ENCODE measurements at regions not wholly inside any gene's neighbourhood (a gene's known extent, or its start where the extent isn't known, plus 50 kb on each side); places are given as distances from the start of the nearest gene placed in this dataset.

- Histone ChIP-seq H3K4me1 (ENCODE audit: insufficient read depth, low read length, severe bottlenecking) (no peaks in the 10 kb centered on the region), H3K79me2 (ENCODE audit: insufficient read depth, low read length) (no peaks in the 10 kb centered on the region), H2AFZ (ENCODE audit: low read length) (no peak overlapping the region), H3K9me2 (ENCODE audit: low read depth, low read length) (no peaks in the 10 kb centered on the region), H3F3A (ENCODE audit: insufficient read depth, low read length) (no peaks in the 10 kb centered on the region), H3K4me3 (ENCODE audit: low read depth, low read length, poor library complexity, severe bottlenecking) (no peak overlapping the region), H3K27ac (ENCODE audit: low read depth, low read length, poor library complexity, severe bottlenecking) (no peak overlapping the region), H3K36me3 (ENCODE audit: insufficient read depth, low read length) (no peaks in the 10 kb centered on the region), H3K9ac (ENCODE audit: low read length) (no peak overlapping the region), H3K4me2 (ENCODE audit: low read length) (no peak overlapping the region), H3K27me3 (ENCODE audit: insufficient read depth, low read length) (no peaks in the 10 kb centered on the region), H4K20me1 (ENCODE audit: insufficient read depth, low read length) (no peaks in the 10 kb centered on the region), H3K9me3 (ENCODE audit: low read length) (no peaks in the 10 kb centered on the region)
- TF ChIP-seq CTCF (IDR thresholded peaks at IDR 0.05; ENCODE audit: low read length) (no peak), EZH2 (IDR thresholded peaks at IDR 0.05; ENCODE audit: borderline replicate concordance, low read length) (no peak)
These were observed 300.1 kb downstream of the BUD13 start for GRCh38 chr11:116472651-116473050.

GRCh38 chr11:116471608-116472256, 301.1 kb downstream of the BUD13 start:
- Histone ChIP-seq H3K27ac (ENCODE audit: low read depth, low read length, poor library complexity, severe bottlenecking) (no peak overlapping the region), H4K20me1 (ENCODE audit: insufficient read depth, low read length) (no peaks in the 10 kb centered on the region), H3K4me3 (ENCODE audit: low read depth, low read length, poor library complexity, severe bottlenecking) (no peak overlapping the region), H3K4me1 (ENCODE audit: insufficient read depth, low read length, severe bottlenecking) (no peaks in the 10 kb centered on the region), H2AFZ (ENCODE audit: low read length) (no peak overlapping the region), H3K27me3 (ENCODE audit: insufficient read depth, low read length) (no peaks in the 10 kb centered on the region), H3K36me3 (ENCODE audit: insufficient read depth, low read length) (no peaks in the 10 kb centered on the region), H3K79me2 (ENCODE audit: insufficient read depth, low read length) (no peaks in the 10 kb centered on the region), H3K4me2 (ENCODE audit: low read length) (no peak overlapping the region), H3F3A (ENCODE audit: insufficient read depth, low read length) (no peaks in the 10 kb centered on the region), H3K9ac (ENCODE audit: low read length) (no peak overlapping the region), H3K9me3 (ENCODE audit: low read length) (no peaks in the 10 kb centered on the region), H3K9me2 (ENCODE audit: low read depth, low read length) (no peaks in the 10 kb centered on the region)
- TF ChIP-seq CTCF (IDR thresholded peaks at IDR 0.05; ENCODE audit: low read length) (no peak), EZH2 (IDR thresholded peaks at IDR 0.05; ENCODE audit: borderline replicate concordance, low read length) (no peak)

GRCh38 chr11:116468699-116469098, 304.1 kb downstream of the BUD13 start:
- Histone ChIP-seq H3K9me3 (ENCODE audit: low read length) (no peaks in the 10 kb centered on the region), H3K27ac (ENCODE audit: low read depth, low read length, poor library complexity, severe bottlenecking) (no peak overlapping the region), H2AFZ (ENCODE audit: low read length) (no peak overlapping the region), H3K4me1 (ENCODE audit: insufficient read depth, low read length, severe bottlenecking) (no peaks in the 10 kb centered on the region), H3K27me3 (ENCODE audit: insufficient read depth, low read length) (no peaks in the 10 kb centered on the region), H3K79me2 (ENCODE audit: insufficient read depth, low read length) (no peaks in the 10 kb centered on the region), H3K9me2 (ENCODE audit: low read depth, low read length) (no peaks in the 10 kb centered on the region), H4K20me1 (ENCODE audit: insufficient read depth, low read length) (no peaks in the 10 kb centered on the region), H3K4me3 (ENCODE audit: low read depth, low read length, poor library complexity, severe bottlenecking) (no peak overlapping the region), H3K36me3 (ENCODE audit: insufficient read depth, low read length) (no peaks in the 10 kb centered on the region), H3K9ac (ENCODE audit: low read length) (no peak overlapping the region), H3F3A (ENCODE audit: insufficient read depth, low read length) (no peaks in the 10 kb centered on the region), H3K4me2 (ENCODE audit: low read length) (no peak overlapping the region)
- TF ChIP-seq EZH2 (IDR thresholded peaks at IDR 0.05; ENCODE audit: borderline replicate concordance, low read length) (no peak), CTCF (IDR thresholded peaks at IDR 0.05; ENCODE audit: low read length) (no peak)

All from OCI-LY1 (cell line).